ENCODE measurements at regions not wholly inside any gene's neighbourhood (a gene's known extent, or its start where the extent isn't known, plus 50 kb on each side); places are given as distances from the start of the nearest gene placed in this dataset.

GRCh38 chr15:31609906-31610305 lies 283.3 kb downstream of the KLF13 start:
- no peak for TF ChIP-seq YY1 (IDR thresholded peaks at IDR 0.05; ENCODE audit: low read depth, low read length)
- TF ChIP-seq SP1 (IDR thresholded peaks at IDR 0.05; ENCODE audit: low read depth, low read length) = no peak
- no peak for TF ChIP-seq TARDBP (IDR thresholded peaks at IDR 0.05; ENCODE audit: borderline replicate concordance)
- TF ChIP-seq, protein P1, sequence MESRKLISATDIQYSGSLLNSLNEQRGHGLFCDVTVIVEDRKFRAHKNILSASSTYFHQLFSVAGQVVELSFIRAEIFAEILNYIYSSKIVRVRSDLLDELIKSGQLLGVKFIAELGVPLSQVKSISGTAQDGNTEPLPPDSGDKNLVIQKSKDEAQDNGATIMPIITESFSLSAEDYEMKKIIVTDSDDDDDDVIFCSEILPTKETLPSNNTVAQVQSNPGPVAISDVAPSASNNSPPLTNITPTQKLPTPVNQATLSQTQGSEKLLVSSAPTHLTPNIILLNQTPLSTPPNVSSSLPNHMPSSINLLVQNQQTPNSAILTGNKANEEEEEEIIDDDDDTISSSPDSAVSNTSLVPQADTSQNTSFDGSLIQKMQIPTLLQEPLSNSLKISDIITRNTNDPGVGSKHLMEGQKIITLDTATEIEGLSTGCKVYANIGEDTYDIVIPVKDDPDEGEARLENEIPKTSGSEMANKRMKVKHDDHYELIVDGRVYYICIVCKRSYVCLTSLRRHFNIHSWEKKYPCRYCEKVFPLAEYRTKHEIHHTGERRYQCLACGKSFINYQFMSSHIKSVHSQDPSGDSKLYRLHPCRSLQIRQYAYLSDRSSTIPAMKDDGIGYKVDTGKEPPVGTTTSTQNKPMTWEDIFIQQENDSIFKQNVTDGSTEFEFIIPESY (IDR thresholded peaks at IDR 0.05) = no peak
- no peak for TF ChIP-seq NFYA (IDR thresholded peaks at IDR 0.05; ENCODE audit: borderline replicate concordance, low read depth, low read length)
- no peak for TF ChIP-seq POLR2A (IDR thresholded peaks at IDR 0.05; ENCODE audit: low read depth, low read length)
- no peak for TF ChIP-seq RCOR1 (conservative IDR thresholded peaks at IDR 0.05; ENCODE audit: low read depth, low read length)
- no peak for TF ChIP-seq MYC (IDR thresholded peaks at IDR 0.05; ENCODE audit: insufficient read depth, insufficient read length, insufficient replicate concordance, low read length, severe bottlenecking)
- no peak for TF ChIP-seq SREBF1 (IDR thresholded peaks at IDR 0.05; ENCODE audit: low read length)
- no peak for TF ChIP-seq EZH2 (IDR thresholded peaks at IDR 0.05; ENCODE audit: borderline replicate concordance, control insufficient read depth, low read depth, low read length)
- TF ChIP-seq EP300 (IDR thresholded peaks at IDR 0.05; ENCODE audit: borderline replicate concordance in 1 of 2, control insufficient read depth in 1 of 2, low read depth in 2 of 2, low read length in 2 of 2) = no peak

Measured in GM12878 (cell line).